ENCODE measurements at regions not wholly inside any gene's neighbourhood (a gene's known extent, or its start where the extent isn't known, plus 50 kb on each side); places are given as distances from the start of the nearest gene placed in this dataset.

- TF ChIP-seq HNRNPLL (IDR thresholded peaks at IDR 0.05; ENCODE audit: low read depth, low read length, poor library complexity, severe bottlenecking) = peak; percentile 85
- TF ChIP-seq HNRNPUL1 (IDR thresholded peaks at IDR 0.05; ENCODE audit: low read length) = no peak
- no peak for TF ChIP-seq MTF1 (CRISPR knock-in tag; IDR thresholded peaks at IDR 0.05; ENCODE audit: borderline replicate concordance)
- no peak for TF ChIP-seq TCF15 (CRISPR knock-in tag; IDR thresholded peaks at IDR 0.05)
- peak; percentile 37; the same call in 1 of the 2 replicates for TF ChIP-seq BCOR (IDR thresholded peaks at IDR 0.05)
- TF ChIP-seq PHF20 (IDR thresholded peaks at IDR 0.05; ENCODE audit: partially characterized antibody) = peak; percentile 97
- TF ChIP-seq POLR2G (IDR thresholded peaks at IDR 0.05; ENCODE audit: low read depth, low read length) = peak; percentile 70
- TF ChIP-seq THAP12 (CRISPR knock-in tag; IDR thresholded peaks at IDR 0.05) = no peak
- TF ChIP-seq HEY1 (CRISPR knock-in tag; IDR thresholded peaks at IDR 0.05; ENCODE audit: borderline replicate concordance) = no peak
- no peak for TF ChIP-seq CTCFL (IDR thresholded peaks at IDR 0.05; ENCODE audit: borderline replicate concordance, insufficient read depth, low read depth, low read length, poor library complexity, severe bottlenecking)
- TF ChIP-seq GATAD2A (IDR thresholded peaks at IDR 0.05) = no peak
- TF ChIP-seq ZBTB26 (CRISPR knock-in tag; IDR thresholded peaks at IDR 0.05) = no peak
- peak; percentile 40; the same call in 1 of the 2 replicates for TF ChIP-seq ZBTB9 (CRISPR knock-in tag; IDR thresholded peaks at IDR 0.05)
- TF ChIP-seq ZNF174 (CRISPR knock-in tag; IDR thresholded peaks at IDR 0.05) = no peak
- TF ChIP-seq ZNF12 (CRISPR knock-in tag; IDR thresholded peaks at IDR 0.05) = no peak
- TF ChIP-seq CEBPG (CRISPR knock-in tag; IDR thresholded peaks at IDR 0.05) = peak; percentile 76; the same call in 1 of the 2 replicates
- TF ChIP-seq CEBPG (tag; conservative IDR thresholded peaks at IDR 0.05 in 1 of 2, IDR thresholded peaks at IDR 0.05 in 1 of 2) = peak; percentile 41 to 61
- TF ChIP-seq ATF3 (IDR thresholded peaks at IDR 0.05) = peak; percentile 88
- TF ChIP-seq ATF3 (CRISPR knock-in tag; conservative IDR thresholded peaks at IDR 0.05) = peak; percentile 67
- TF ChIP-seq SMARCA4 (IDR thresholded peaks at IDR 0.05) = no peak
Observed at GRCh38 chr4:37001688-37002436, 242.7 kb upstream of the NWD2 start (continued).
